IPS-NIHi7 (cell line): ENCODE measurements at regions not wholly inside any gene's neighbourhood (a gene's known extent, or its start where the extent isn't known, plus 50 kb on each side); places are given as distances from the start of the nearest gene placed in this dataset.
A peak's percentile ranks its signal among the peaks of the same experiment; 100 is the strongest.
"Not testable (repeated sequence)": the region's sequence is repeated elsewhere in the genome, so short reads cannot be mapped to it uniquely, and the experiment has no call there.

Experiments
- DNase-seq: peaks from one replicate; pipeline ENCODE4 v3.0.0; 2012; ENCODE audit warnings: mixed read lengths; ENCODE audit errors: extremely low spot score

GRCh38 chr12:31216479-31216878 is 109.5 kb downstream of the SINHCAF start:
- no peak for DNase-seq

DNA sequence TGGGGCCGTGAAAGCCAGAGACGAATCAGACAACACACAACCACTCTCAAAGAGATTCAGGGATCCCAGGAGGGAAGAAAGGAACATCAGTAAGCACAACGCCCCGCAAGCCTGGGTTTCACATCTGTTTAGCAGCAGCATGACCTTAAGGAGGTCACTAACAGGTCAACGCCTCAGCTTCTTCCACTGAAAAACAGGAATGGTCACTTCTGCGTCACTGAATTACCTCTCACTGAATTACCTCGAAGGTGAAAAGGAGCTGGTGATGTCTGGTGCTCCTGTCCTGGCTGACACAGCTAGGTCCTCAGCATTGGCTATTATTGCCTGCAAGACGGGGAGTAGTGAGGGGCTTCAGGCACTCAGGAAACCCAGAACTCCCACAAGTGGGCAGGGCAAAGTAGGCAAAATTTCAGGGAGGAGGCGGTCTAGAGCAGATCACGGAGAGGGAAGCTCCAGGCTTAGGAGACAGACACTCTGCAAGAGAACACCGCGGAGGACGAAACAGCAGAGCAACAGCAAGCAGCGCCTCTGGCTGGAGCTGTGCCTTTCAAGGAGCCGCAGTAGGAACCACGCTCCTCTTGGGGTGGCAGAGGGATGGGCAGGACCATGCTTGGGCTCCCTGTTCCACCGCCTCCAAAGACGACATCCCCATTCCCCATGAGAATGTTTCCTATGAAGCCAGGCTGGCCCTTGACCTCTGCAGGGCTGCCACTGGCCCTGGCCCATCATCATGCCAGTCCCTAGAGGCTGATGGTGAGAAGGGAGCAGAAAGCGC is 108.4 kb downstream of the SINHCAF start:
- no peak for DNase-seq

DNA sequence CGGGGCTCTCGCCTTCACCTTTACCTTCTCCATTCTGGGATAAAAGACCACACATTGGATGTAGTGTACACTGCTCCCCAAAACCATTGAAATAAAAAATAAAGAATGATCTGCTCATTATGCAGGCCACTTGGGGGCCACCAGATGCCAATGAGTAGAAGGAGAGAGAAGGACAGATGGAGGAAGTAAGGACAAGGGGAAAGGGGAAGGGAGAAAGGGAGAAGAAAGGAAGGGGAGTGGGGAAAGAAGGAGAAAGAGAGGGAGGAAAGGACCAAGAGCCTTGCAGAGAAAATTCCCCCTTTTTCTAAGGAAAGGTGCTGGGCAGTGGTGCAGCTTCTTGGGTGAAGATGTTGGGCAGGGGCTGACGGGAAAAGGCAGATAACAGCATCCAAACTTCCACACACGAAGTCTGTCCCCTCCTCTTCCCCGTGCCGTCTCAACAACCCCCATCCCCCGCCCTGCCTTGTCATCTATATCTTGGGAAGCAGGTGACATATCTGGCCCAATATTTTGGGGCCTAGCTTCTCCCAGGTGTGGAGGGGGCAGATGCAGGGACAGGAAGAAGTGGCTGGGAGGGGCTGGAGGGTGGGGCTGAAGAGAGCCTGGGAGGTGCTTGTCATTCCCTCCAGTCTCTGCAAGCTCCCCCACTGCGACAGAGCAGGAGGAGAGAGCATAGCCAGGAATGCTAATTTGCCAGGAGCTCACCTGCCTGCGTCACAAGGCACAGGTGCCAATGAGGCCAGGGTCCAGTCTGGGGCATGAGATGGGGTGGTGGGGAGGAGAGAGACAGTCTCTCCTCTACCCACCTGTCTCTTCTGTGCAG is 107.5 kb downstream of the SINHCAF start:
- DNase-seq: peak; percentile 54

- DNase-seq: no peak
Measured at GRCh38 chr12:31219521-31219920, 106.4 kb downstream of the SINHCAF start.

- no peak for DNase-seq
Measured at GRCh38 chr12:31220061-31220460, 105.9 kb downstream of the SINHCAF start.

- DNase-seq: no peak
Measured at GRCh38 chr12:31220633-31221550, 105.1 kb downstream of the SINHCAF start.

- DNase-seq: no peak
Measured at GRCh38 chr12:31221551-31221945, 104.4 kb downstream of the SINHCAF start.

- no peak for DNase-seq
Measured at GRCh38 chr12:31222620-31223222, 103.2 kb downstream of the SINHCAF start.

DNA sequence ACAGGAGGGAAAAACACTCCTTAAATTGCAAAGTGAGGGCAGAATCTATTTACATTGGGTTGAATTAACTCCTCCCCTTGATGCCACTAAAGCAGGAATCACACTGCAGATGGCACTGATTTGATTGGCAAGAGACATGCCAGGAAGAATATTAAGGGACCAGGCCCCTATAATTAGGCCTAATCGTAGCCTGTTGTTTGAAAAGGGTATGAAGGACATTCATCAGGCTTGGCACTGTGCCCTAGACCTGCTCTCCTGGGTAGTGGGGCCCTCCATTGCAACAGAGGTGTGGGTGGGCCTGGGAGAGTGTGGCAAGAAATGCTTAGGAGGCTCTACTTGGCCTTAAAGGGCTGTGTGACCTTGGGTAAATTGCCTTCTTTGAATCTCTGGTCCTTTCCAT is 102.3 kb downstream of the SINHCAF start:
- not testable (repeated sequence) for DNase-seq

GRCh38 chr12:31224768-31225448 is 101.0 kb downstream of the SINHCAF start:
- DNase-seq: peak; percentile 60

DNA sequence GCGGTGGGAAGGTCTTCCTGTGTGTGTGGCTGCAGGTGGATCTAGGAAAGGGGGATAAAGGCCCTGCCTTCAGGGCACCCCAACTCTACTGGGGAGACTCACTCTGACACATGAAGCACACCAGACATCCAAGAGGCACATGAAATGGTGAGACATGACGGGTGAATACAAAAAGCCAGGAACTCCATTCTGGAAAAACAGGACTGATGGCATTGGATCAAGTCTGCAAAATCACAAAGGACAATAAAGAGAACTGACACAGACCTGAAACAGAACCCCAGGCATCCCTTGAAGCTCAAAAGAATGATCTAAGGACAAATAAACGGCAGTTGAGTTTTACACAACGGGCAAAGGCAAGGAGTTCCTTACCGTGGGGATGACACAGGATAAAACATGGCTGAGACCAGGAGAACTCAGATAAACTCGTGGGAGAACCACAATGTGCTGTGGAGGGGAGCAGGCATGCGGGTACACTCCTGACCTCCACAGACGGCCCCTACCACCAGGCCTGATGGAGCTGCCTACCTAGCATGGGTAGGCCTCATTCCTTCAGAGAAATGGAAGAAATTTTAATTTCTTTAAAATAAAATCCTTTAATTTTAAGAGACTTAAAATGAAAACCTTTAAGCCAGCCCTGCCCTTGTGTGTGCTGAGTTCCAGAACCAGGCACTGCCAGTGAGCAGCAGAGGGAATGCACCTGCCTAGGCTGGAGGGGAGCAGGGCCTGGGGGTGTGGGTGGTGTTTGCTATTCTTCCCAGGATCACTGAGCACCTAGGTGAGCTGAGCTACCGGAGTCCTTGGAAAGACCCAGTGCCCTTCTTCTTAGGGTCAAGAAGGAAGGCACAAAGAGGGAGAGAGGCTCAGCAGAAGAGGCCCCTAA is 100.1 kb downstream of the SINHCAF start:
- DNase-seq: no peak

DNA sequence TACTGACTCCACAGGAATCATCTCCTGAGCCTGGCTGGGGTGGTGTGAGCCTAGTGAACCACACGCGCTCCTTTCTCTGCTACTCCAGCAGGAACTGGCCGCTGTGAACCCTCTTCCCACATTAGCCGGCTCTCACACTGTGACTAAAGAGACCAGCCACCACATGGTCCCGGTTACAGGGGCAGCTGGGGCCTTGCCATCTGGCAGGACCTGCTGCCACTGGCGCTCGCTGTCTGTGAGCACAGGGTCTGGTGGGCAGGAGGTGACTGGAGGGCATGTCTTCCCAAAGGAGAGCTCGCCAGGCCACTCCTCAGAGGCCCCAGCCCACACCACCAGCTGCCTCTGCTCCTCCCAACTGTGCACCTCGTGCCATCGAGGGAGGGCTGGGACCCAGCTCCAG is 99.3 kb downstream of the SINHCAF start:
- no peak for DNase-seq

- no peak for DNase-seq
Measured at GRCh38 chr12:31227401-31227981, 98.5 kb downstream of the SINHCAF start.

DNA sequence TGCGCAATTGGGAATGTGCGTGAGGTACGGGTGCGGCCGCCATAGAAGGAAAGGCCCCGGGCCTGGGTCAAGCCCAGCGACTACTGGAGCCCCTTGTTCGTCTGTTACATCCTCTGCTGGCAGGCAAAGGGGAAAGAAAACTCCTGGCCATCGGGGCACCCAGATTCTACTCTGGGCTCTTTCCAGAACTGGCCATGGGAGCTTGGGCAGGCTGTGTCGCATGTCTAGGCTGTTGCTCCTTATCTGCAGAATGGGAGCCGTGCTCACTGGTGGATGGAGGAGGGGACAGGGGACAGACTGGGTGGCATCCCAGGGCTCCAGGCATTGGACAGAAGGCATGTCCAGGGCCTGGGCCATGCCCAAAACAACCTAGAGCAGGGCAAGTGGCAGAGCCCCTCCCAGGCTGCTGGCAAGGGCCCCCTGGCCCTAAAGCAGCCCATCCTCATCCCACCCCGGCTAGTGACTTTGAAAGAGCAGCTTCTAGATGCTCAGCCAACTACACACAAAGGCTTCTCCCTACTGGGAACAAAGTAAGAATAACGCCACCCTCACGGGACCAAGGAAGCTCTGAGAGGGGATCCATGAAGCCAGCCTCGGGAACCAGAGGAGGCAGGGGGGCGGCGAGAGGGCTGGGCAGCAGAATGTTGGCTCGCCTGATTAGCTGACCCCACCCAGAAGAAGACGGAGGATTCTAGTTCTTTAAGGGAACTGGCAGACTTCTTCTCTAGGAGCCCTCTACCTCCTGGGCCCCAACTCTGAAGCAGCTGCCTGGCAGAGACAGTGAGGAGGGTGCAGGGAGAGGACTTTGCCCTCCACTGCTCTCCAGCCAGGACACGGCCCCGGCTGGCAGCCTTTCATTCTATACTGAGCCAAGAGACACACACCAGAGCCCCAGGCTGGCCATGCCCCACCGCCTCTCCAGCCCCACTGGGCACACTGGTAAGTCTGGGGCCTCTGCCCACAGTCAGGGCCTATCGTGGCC is 96.8 kb downstream of the SINHCAF start:
- DNase-seq: no peak

- no peak for DNase-seq
Measured at GRCh38 chr12:31230004-31230403, 95.9 kb downstream of the SINHCAF start.
